Fibroblast of lung (primary cell): ENCODE measurements at regions not wholly inside any gene's neighbourhood (a gene's known extent, or its start where the extent isn't known, plus 50 kb on each side); places are given as distances from the start of the nearest gene placed in this dataset.

Source experiments
- EZH2 ChIP-seq: IDR thresholded peaks from 2 replicates; pipeline ENCODE4 v1.5.1; 2012; ENCODE audit warnings: low read length, control low read depth, mild to moderate bottlenecking; ENCODE audit errors: missing control alignments
- TF ChIP-seq, protein P1 (sequence below), 2 donors: IDR thresholded peaks in 1 of 2; conservative IDR thresholded peaks in 1 of 2; 1 replicate in 1 of 2; 2 replicates in 1 of 2; pipeline ENCODE4 v1.5.1; 2011 to 2012; ENCODE audit warnings: low read length in 2 of 2, control low read depth in 1 of 2, inconsistent platforms in 1 of 2, low read depth in 1 of 2, mild to moderate bottlenecking in 1 of 2

DNA sequence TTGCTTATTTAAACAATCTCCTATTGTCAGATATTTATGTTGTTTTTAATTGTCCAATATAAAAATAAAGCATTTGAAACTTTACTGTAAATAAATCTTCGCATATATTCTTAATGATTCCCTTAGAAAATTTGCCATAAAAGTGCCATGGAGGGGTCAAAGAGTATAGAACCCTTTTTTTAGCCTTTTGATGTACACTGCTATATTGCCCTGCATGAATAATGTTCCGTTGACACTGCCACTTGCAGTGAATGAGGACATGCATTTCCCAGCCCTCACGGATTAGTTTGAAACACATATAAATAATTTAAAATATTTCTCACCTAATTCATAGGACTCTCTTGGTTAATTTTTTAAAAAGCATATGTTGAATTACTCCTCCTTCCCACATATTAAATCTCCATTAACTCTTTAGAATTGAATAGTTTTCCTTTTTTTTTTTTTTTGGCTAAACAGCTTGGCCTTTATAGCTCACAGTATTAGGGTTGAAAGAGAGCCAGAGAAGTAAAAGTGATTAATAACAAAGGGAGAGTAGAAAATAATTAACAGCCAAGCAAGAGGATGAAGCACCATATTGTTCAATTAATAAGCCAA is 129.8 kb upstream of the SGCD start:
- TF ChIP-seq, protein P1, sequence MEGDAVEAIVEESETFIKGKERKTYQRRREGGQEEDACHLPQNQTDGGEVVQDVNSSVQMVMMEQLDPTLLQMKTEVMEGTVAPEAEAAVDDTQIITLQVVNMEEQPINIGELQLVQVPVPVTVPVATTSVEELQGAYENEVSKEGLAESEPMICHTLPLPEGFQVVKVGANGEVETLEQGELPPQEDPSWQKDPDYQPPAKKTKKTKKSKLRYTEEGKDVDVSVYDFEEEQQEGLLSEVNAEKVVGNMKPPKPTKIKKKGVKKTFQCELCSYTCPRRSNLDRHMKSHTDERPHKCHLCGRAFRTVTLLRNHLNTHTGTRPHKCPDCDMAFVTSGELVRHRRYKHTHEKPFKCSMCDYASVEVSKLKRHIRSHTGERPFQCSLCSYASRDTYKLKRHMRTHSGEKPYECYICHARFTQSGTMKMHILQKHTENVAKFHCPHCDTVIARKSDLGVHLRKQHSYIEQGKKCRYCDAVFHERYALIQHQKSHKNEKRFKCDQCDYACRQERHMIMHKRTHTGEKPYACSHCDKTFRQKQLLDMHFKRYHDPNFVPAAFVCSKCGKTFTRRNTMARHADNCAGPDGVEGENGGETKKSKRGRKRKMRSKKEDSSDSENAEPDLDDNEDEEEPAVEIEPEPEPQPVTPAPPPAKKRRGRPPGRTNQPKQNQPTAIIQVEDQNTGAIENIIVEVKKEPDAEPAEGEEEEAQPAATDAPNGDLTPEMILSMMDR (conservative IDR thresholded peaks at IDR 0.05 in 1 of 2, IDR thresholded peaks at IDR 0.05 in 1 of 2; ENCODE audit: low read depth in 1 of 2, low read length in 2 of 2): no peak
- no peak for TF ChIP-seq EZH2
